Sigmoid colon (tissue), 4 donors: ENCODE measurements at regions not wholly inside any gene's neighbourhood (a gene's known extent, or its start where the extent isn't known, plus 50 kb on each side); places are given as distances from the start of the nearest gene placed in this dataset.

Experiments used
- EP300 ChIP-seq, 4 donors: sonication (generic); formaldehyde crosslinking; IDR thresholded peaks; one replicate each; pipeline ENCODE4 v1.6.1; 2017; ENCODE audit warnings: antibody characterized with exemption in 4 of 4
- POLR2A ChIP-seq, 2 donors: fragments of 450-650 bp; IDR thresholded peaks; one replicate each; pipeline ENCODE4 v1.6.1; 2016; ENCODE audit warnings: antibody characterized with exemption in 2 of 2, mild to moderate bottlenecking in 2 of 2, moderate library complexity in 2 of 2
- POLR2AphosphoS5 ChIP-seq, 4 donors: sonication (generic); formaldehyde crosslinking; IDR thresholded peaks; one replicate each; pipeline ENCODE4 v1.6.1; 2017; ENCODE audit warnings: antibody characterized with exemption in 4 of 4
- TF ChIP-seq, protein P1 (sequence below), 4 experiments: fragments of 450-650 bp in 3 of 4; fragments of 200-600 bp in 1 of 4; IDR thresholded peaks; one replicate each; pipeline ENCODE4 v1.5.1; 2016 to 2019; ENCODE audit warnings: antibody characterized with exemption in 4 of 4, mild to moderate bottlenecking in 3 of 4, moderate library complexity in 2 of 4

- TF ChIP-seq, protein P1, sequence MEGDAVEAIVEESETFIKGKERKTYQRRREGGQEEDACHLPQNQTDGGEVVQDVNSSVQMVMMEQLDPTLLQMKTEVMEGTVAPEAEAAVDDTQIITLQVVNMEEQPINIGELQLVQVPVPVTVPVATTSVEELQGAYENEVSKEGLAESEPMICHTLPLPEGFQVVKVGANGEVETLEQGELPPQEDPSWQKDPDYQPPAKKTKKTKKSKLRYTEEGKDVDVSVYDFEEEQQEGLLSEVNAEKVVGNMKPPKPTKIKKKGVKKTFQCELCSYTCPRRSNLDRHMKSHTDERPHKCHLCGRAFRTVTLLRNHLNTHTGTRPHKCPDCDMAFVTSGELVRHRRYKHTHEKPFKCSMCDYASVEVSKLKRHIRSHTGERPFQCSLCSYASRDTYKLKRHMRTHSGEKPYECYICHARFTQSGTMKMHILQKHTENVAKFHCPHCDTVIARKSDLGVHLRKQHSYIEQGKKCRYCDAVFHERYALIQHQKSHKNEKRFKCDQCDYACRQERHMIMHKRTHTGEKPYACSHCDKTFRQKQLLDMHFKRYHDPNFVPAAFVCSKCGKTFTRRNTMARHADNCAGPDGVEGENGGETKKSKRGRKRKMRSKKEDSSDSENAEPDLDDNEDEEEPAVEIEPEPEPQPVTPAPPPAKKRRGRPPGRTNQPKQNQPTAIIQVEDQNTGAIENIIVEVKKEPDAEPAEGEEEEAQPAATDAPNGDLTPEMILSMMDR (IDR thresholded peaks at IDR 0.05), result no peak
- TF ChIP-seq POLR2A (IDR thresholded peaks at IDR 0.05) (no peak), POLR2AphosphoS5 (IDR thresholded peaks at IDR 0.05) (no peak), EP300 (IDR thresholded peaks at IDR 0.05) (no peak)
Observed at GRCh38 chr5:53323511-53323910, 156.9 kb upstream of the FST start.
